GM12875 (cell line): ENCODE measurements at regions not wholly inside any gene's neighbourhood (a gene's known extent, or its start where the extent isn't known, plus 50 kb on each side); places are given as distances from the start of the nearest gene placed in this dataset.
"Not testable (repeated sequence)": the region's sequence is repeated elsewhere in the genome, so short reads cannot be mapped to it uniquely, and the experiment has no call there.

Experiments used
- H3K4me3 ChIP-seq: one replicate; pipeline ENCODE4 v1.5.1; 2011; ENCODE audit warnings: low read depth, low read length, control low read depth
- CTCF ChIP-seq: IDR thresholded peaks from 2 replicates; pipeline ENCODE4 v1.5.1; 2011; ENCODE audit warnings: low read depth, mild to moderate bottlenecking, control low read depth, inconsistent platforms, low read length, moderate library complexity, borderline replicate concordance; ENCODE audit not compliant: insufficient read depth

- TF ChIP-seq CTCF, result no peak
- H3K4me3 ChIP-seq, result no peak overlapping the region
Observed at GRCh38 chr21:32930673-32931072, 95.1 kb upstream of the OLIG2 start.

- not testable (repeated sequence) for H3K4me3 ChIP-seq
Observed at GRCh38 chr21:32934068-32934467, 91.7 kb upstream of the OLIG2 start.

GRCh38 chr21:32934829-32935228 lies 90.9 kb upstream of the OLIG2 start:
- TF ChIP-seq CTCF, result no peak
- no peak overlapping the region for H3K4me3 ChIP-seq

GRCh38 chr21:32940079-32941014 lies 85.4 kb upstream of the OLIG2 start:
- peak; percentile 67; the same call in 1 of the 2 replicates for TF ChIP-seq CTCF
- H3K4me3 ChIP-seq, result no peak overlapping the region

GRCh38 chr21:32941263-32941662 lies 84.5 kb upstream of the OLIG2 start:
- H3K4me3 ChIP-seq, result no peak overlapping the region
- no peak for TF ChIP-seq CTCF

GRCh38 chr21:32946654-32947053 lies 79.1 kb upstream of the OLIG2 start:
- TF ChIP-seq CTCF, result no peak

GRCh38 chr21:32947736-32948135 lies 78.0 kb upstream of the OLIG2 start:
- H3K4me3 ChIP-seq, result no peak overlapping the region
- no peak for TF ChIP-seq CTCF

More at GRCh38 chr21:32946654-32947053, 79.1 kb upstream of the OLIG2 start:
- no peak overlapping the region for H3K4me3 ChIP-seq

- no peak overlapping the region for H3K4me3 ChIP-seq
- no peak for TF ChIP-seq CTCF
Observed at GRCh38 chr21:32949701-32950100, 76.0 kb upstream of the OLIG2 start.
